ENCODE measurements at regions not wholly inside any gene's neighbourhood (a gene's known extent, or its start where the extent isn't known, plus 50 kb on each side); places are given as distances from the start of the nearest gene placed in this dataset.

DNA sequence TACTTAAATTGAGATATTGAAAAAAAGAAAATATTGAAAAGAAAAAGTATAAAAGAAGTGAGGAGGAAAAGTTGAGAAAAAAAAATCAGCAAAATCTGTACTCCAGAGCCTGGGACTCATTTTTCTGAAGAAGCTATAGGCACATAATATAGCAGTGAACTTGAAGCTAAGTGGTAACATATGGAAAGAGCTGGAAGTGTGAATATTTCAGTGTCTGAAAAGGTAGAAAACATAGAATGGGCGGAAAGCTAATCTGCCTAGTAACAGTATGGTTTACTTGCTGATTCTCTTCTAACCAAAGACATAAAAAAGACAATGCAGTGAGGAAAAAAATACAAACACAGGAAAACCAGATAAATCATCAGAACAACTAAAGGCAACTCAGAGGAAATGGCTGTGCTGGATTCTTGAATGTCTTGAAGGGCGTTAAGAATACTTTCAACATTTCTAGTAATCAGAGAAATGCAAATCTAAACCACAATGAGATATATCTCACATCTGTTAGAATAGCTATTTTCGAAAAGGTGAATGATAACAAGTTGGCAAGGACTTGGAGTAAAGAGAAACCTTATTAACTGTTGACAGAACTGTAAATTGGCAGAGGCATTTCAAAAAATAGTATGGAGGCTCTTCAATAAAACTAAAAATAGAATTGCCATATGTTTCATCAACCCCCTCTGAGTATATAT lies 784.6 kb downstream of the LRFN5 start (continued):
- TF ChIP-seq, protein P1, sequence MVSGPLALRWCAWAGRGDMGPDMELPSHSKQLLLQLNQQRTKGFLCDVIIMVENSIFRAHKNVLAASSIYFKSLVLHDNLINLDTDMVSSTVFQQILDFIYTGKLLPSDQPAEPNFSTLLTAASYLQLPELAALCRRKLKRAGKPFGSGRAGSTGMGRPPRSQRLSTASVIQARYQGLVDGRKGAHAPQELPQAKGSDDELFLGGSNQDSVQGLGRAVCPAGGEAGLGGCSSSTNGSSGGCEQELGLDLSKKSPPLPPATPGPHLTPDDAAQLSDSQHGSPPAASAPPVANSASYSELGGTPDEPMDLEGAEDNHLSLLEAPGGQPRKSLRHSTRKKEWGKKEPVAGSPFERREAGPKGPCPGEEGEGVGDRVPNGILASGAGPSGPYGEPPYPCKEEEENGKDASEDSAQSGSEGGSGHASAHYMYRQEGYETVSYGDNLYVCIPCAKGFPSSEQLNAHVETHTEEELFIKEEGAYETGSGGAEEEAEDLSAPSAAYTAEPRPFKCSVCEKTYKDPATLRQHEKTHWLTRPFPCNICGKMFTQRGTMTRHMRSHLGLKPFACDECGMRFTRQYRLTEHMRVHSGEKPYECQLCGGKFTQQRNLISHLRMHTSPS (CRISPR knock-in tag; IDR thresholded peaks at IDR 0.05; ENCODE audit: low read depth) = no peak
- TF ChIP-seq, protein P2, sequence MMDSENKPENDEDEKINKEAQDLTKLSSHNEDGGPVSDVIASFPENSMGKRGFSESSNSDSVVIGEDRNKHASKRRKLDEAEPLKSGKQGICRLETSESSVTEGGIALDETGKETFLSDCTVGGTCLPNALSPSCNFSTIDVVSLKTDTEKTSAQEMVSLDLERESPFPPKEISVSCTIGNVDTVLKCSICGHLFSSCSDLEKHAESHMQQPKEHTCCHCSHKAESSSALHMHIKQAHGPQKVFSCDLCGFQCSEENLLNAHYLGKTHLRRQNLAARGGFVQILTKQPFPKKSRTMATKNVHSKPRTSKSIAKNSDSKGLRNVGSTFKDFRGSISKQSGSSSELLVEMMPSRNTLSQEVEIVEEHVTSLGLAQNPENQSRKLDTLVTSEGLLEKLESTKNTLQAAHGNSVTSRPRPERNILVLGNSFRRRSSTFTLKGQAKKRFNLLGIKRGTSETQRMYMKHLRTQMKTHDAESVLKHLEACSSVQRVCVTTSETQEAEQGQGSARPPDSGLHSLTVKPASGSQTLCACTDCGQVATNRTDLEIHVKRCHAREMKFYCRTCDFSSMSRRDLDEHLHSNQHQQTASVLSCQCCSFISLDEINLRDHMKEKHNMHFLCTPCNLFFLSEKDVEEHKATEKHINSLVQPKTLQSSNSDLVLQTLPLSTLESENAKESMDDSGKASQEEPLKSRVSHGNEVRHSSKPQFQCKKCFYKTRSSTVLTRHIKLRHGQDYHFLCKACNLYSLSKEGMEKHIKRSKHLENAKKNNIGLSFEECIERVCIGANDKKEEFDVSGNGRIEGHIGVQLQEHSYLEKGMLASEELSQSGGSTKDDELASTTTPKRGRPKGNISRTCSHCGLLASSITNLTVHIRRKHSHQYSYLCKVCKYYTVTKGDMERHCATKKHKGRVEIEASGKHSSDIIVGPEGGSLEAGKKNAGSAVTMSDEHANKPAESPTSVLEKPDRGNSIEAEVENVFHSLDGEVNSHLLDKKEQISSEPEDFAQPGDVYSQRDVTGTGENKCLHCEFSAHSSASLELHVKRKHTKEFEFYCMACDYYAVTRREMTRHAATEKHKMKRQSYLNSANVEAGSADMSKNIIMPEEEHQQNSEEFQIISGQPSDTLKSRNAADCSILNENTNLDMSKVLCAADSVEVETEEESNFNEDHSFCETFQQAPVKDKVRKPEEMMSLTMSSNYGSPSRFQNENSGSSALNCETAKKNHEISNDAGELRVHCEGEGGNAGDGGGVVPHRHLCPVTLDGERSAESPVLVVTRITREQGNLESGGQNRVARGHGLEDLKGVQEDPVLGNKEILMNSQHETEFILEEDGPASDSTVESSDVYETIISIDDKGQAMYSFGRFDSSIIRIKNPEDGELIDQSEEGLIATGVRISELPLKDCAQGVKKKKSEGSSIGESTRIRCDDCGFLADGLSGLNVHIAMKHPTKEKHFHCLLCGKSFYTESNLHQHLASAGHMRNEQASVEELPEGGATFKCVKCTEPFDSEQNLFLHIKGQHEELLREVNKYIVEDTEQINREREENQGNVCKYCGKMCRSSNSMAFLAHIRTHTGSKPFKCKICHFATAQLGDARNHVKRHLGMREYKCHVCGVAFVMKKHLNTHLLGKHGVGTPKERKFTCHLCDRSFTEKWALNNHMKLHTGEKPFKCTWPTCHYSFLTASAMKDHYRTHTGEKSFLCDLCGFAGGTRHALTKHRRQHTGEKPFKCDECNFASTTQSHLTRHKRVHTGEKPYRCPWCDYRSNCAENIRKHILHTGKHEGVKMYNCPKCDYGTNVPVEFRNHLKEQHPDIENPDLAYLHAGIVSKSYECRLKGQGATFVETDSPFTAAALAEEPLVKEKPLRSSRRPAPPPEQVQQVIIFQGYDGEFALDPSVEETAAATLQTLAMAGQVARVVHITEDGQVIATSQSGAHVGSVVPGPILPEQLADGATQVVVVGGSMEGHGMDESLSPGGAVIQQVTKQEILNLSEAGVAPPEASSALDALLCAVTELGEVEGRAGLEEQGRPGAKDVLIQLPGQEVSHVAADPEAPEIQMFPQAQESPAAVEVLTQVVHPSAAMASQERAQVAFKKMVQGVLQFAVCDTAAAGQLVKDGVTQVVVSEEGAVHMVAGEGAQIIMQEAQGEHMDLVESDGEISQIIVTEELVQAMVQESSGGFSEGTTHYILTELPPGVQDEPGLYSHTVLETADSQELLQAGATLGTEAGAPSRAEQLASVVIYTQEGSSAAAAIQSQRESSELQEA (CRISPR knock-in tag; IDR thresholded peaks at IDR 0.05; ENCODE audit: not compliant biosample characterization) = no peak
- TF ChIP-seq, protein P3, sequence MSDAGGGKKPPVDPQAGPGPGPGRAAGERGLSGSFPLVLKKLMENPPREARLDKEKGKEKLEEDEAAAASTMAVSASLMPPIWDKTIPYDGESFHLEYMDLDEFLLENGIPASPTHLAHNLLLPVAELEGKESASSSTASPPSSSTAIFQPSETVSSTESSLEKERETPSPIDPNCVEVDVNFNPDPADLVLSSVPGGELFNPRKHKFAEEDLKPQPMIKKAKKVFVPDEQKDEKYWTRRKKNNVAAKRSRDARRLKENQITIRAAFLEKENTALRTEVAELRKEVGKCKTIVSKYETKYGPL (CRISPR knock-in tag; IDR thresholded peaks at IDR 0.05) = no peak
